NCI-H2196 treated with DMSO at 0.1 percent for 48 hours (cell line): ENCODE measurements at regions not wholly inside any gene's neighbourhood (a gene's known extent, or its start where the extent isn't known, plus 50 kb on each side); places are given as distances from the start of the nearest gene placed in this dataset.
"Not testable (repeated sequence)": the region's sequence is repeated elsewhere in the genome, so short reads cannot be mapped to it uniquely, and the experiment has no call there.

Experiments
- DNase-seq: peaks from one replicate; lab custom pipeline; 2025; ENCODE audit not compliant: unreplicated experiment; lab: John Stamatoyannopoulos, UW

- no peak for DNase-seq
Measured at GRCh38 chr4:131382839-131383238, 1766.3 kb upstream of the PCDH10 start.

DNA sequence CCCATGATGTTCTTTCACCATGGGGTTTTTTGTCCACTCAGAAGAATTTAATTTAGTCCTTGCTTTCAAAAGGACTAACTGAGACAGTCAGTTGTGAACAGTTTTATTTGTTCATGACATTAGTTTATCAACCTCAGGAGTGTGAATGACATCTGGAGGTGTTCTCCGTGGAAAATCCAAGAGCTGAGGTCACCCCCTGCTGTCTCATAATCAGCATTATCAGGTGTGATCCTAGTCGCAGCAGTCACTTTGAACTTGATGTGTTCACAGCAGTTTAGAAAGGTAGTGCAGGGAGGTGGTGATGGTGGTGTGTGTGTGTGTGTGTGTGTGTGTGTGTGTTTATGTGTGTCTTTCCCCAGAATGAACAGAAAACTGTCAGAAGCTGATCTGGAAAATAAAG is 1760.8 kb upstream of the PCDH10 start:
- DNase-seq: no peak

DNA sequence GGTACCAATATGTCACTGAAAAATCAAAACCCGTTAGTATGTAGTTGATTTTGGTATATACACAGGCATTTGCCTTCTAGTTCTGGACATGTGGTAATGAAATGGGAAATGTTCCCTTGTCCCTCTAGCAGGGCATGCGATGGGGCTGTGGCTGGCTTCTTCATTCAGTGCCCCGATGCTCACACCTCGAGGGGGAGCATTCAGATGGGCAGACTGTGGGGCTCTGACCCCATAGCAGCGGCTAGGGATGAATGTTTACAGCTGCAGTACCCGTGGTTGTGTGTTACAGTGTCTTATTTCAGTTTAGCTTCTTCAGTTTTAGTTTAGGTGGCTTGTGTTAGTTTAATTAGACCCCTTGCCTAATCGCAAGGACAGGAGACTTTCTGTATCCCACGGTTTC is 1741.0 kb upstream of the PCDH10 start:
- no peak for DNase-seq

DNA sequence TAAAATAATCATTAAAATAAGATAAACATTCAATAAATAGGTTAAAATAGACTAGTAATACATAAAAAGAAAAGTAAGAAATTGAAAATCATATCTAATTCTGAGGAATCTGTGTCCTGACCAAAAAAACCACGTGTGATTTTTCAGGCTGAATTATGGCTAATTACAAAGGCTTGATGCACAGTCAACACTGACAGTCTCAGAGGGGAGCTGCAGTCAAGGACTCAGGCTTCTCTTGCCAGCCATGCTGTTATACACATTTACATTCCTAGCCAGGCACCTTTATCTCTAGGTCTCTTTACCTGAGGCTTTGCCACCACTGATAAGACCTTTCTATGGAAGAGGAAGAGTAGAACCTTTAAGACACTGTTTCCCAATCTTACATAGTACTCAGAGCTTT is 1737.7 kb upstream of the PCDH10 start:
- DNase-seq: no peak

DNA sequence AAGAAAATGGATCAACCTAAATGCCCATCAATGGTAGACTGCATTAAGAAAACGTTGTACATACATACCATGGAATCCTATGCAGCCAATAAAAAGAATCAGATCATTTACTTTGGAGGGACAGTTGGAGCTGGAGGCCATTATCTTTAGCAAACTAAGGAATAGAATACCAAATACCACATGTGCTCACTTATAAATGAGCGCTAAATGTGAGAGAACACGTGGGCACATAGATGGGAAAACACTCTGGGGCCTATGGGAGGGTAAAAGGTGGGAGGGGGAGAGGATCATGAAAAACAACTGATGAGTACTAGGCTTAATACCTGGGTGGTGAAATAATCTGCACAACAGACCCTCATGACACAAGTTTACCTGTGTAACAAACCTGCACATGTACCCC is 1729.9 kb upstream of the PCDH10 start:
- no peak for DNase-seq

GRCh38 chr4:131426023-131426758 is 1722.9 kb upstream of the PCDH10 start:
- DNase-seq: no peak

GRCh38 chr4:131427000-131427399 is 1722.1 kb upstream of the PCDH10 start:
- DNase-seq: no peak

DNA sequence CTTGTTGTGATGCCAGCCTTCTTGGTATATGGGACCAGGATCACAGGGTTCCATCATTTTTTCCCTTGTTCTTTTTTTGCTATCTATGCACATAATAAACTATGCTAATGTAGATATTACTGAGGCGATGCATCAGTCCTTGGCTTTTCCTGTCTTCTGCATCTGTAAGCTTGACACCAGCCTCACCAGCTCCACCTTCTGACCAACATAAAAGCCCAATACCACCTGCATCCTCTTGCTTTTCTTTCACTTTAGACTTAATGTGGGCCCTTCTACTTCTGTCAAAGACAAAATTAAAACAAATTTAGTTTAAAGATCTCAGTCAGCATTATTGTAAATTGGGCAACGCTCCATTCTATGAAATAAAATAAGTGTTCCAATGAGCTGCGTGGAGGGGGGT is 1718.8 kb upstream of the PCDH10 start:
- no peak for DNase-seq

GRCh38 chr4:131441004-131441688 is 1707.9 kb upstream of the PCDH10 start:
- no peak for DNase-seq

DNA sequence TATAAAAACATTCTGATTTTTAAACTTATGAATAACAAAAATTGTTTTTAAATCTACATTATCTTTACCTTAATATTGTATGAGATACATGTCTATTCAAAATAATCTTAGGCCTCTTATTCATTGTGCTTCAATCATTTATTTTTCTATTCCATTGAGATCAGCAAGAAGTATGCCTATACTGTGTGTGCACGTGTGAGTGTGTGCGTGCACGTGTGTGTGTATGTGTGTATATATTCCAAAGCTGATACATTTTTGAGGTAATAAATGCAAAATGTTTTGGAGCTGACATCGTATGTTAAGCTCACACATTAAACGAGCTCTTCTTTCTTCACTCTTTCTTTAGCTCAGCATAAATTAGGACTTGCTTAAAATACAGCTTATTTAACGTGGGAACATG is 1701.2 kb upstream of the PCDH10 start:
- no peak for DNase-seq

DNA sequence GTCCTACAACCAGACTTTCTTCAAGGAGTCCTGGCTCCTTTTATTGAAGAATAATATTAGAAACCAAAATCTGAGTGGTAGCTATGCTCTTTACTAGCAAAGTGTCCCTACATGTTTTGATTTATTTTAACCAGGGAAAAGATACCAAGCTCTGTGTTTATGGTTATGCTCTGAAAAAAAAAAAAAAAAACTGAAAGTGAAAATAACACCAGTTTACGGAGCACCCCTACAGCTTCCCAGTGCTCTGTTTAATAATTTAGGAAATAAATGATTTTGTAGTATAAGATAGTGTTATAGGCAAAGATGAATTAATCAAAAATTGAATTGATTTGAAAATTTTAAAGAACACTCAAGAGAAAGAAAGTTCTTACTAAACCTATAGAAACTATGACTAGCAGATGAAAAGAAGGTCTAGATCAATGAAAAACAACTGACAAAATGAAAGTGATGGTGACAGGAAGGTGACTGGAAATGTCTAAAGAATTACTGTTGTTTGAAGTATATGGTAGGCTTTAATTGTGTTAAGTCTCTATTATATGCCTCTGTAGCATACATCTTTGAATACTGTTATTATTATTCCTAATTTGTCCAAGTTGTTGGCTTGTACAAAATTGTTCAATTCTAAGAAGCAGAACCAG is 1698.4 kb upstream of the PCDH10 start:
- DNase-seq: no peak

GRCh38 chr4:131459430-131460101 is 1689.5 kb upstream of the PCDH10 start:
- DNase-seq: no peak

DNA sequence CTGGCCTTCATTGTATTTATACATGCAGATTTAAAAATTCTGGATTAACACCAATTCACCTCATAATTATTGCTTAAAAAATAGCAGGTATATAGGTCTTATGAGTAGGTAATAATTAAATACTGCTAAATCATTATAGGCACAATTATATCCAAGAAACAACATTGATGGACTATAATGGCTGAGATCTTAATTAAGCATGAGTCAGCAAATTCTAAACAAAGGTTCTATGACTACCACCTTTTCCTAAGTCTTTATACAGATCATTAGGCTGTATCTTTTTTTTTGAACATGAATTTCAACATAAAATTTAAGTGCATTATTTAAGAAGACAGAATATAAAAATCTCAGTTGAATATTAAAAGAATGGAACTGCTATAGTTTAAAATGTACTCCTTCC is 1678.7 kb upstream of the PCDH10 start:
- no peak for DNase-seq

DNA sequence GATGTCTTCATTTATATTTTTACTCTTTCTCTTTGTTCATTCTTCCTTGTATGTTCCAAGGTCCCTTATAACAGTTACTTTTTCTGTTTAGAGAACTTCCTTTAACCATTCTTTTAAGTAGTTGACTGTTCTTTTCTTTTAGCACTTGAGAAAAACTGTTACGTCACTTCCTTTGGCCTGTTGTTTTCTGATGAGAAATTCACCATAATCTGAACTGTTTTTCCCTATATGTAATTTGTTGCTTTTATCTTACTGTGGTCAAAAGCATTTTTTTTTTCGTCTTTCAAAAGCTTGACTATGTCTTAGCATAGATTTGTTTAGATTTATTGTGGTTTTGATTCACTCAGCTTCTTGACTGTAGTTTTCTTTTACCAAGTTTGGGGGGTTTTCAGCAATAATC is 1660.3 kb upstream of the PCDH10 start:
- DNase-seq: no peak

- DNase-seq: not testable (repeated sequence)
Measured at GRCh38 chr4:131496211-131496610, 1652.9 kb upstream of the PCDH10 start.

GRCh38 chr4:131499141-131499873 is 1649.8 kb upstream of the PCDH10 start:
- no peak for DNase-seq

- no peak for DNase-seq
Measured at GRCh38 chr4:131509521-131509920, 1639.6 kb upstream of the PCDH10 start.

DNA sequence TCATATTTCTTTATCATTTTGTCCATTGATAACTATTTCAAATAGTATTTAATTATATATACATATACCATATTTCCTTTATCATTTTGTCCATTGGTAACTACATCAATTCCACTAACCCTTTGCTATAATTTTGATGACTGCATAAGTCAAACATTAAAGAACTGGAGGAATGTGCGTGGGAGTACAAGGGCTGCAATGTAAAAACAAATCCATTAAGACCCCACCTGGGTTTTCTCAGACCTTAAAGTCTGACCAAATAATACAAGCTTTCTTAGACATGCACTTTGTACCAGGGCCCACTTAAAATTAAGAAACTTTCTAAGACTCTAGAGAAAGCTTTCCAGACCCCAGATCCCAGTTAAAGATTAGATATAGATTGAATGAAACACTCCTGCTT is 1622.4 kb upstream of the PCDH10 start:
- DNase-seq: no peak

GRCh38 chr4:131531087-131531486 is 1618.0 kb upstream of the PCDH10 start:
- no peak for DNase-seq

- no peak for DNase-seq
Measured at GRCh38 chr4:131534944-131535645, 1614.0 kb upstream of the PCDH10 start.
